GM18867 (cell line): ENCODE measurements at regions not wholly inside any gene's neighbourhood (a gene's known extent, or its start where the extent isn't known, plus 50 kb on each side); places are given as distances from the start of the nearest gene placed in this dataset.
A peak's percentile ranks its signal among the peaks of the same experiment; 100 is the strongest.
"Not testable (repeated sequence)": the region's sequence is repeated elsewhere in the genome, so short reads cannot be mapped to it uniquely, and the experiment has no call there.

ENCODE experiments used
- ATAC-seq: cut with Tn5 transposase; IDR thresholded peaks from one replicate; pipeline ENCODE4 v1.9.1; 2021; ENCODE audit warnings: mild to moderate bottlenecking, moderate library complexity; ENCODE audit not compliant: unreplicated experiment

- no peak for ATAC-seq
Observed at GRCh38 chrX:75873993-75874392, 88.9 kb upstream of the MAGEE2 start.

DNA sequence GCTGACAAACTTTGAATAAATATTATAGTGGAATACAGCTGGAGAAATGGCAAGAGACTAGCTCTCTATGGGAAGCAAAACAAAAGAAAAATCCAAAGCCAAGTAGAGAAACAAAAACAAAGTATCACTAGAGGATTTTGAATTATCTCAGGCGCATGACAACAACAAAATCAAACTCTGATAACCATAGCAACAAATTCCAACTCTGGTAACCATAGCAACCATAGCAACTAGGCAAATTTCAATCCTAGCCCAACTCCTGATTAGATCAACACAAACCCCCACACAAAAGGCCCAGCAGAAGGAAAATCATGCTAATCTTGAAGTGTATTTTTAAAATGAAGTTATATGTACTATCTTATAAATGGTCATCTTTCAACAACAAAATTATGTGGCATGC lies 98.4 kb upstream of the MAGEE2 start:
- ATAC-seq, result no peak

GRCh38 chrX:75887833-75888232 lies 102.8 kb upstream of the MAGEE2 start:
- no peak for ATAC-seq

- no peak for ATAC-seq
Observed at GRCh38 chrX:75892749-75893148, 107.7 kb upstream of the MAGEE2 start.

DNA sequence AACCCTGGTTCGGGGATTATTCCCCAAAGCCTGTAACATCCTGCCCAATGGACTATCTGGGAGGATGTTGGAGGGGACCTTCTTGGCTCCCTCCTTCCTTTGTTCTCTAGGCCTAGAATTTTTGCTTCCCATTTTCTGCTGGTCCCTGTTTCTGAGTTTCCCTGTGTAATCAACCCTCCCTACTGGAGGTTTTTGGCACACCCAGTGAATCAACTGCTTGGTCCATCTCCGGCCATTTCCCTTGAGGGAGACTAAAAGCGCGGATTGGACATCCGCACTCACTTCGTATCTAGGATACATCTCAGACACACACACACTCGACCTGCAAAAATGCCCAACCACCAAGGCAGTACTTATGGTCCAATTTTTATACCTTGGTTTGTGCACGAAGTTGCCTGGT lies 108.2 kb upstream of the MAGEE2 start:
- ATAC-seq, result no peak

GRCh38 chrX:75911716-75912115 lies 126.7 kb upstream of the MAGEE2 start:
- no peak for ATAC-seq

DNA sequence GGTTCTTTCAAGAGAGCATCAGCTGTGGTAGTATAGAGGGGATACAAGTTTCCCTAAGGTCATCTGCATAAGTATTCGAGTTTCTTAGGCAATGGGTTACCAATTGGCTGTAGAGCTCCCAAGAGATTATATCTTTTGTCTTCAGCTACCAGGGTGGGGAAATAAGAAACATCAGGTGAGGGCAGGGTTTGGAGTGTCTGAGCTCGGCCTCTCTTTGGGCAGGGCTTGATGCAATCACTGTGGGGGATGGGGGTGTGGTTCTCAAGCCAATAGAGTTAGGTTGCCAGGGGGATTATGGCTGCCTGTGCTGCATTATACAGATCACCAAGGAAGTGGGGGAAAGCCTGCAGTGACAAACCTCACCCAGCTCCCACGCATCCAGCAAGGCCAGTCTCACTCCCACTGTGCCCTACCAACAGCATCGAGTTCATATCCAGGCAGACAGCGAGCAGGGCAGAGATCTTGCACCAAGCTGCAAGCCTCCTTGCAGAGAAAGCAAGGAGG lies 172.1 kb upstream of the MAGEE2 start:
- ATAC-seq, result no peak

GRCh38 chrX:75961321-75961720 lies 176.3 kb upstream of the MAGEE2 start:
- ATAC-seq, result not testable (repeated sequence)

GRCh38 chrX:75963774-75964173 lies 178.7 kb upstream of the MAGEE2 start:
- no peak for ATAC-seq

DNA sequence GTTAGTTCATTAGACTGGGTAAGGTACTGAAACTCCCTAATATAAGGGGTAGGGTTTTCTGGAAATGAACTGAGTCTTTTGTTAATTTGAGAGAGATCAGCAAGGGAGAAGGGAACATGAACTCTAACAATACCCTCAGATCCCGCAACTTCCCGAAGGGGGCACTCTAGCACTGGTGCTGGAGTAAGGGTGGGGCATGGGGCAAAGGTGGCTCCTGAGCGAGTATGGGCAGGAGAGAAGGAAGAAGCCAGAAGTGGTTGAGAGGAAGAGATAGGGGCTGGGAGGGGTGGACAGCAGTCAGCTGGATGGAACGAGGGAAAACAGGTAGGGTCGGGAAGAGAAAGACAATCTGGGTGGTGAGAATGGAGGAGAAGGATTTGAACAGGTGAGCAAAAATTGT lies 183.2 kb upstream of the MAGEE2 start:
- no peak for ATAC-seq

DNA sequence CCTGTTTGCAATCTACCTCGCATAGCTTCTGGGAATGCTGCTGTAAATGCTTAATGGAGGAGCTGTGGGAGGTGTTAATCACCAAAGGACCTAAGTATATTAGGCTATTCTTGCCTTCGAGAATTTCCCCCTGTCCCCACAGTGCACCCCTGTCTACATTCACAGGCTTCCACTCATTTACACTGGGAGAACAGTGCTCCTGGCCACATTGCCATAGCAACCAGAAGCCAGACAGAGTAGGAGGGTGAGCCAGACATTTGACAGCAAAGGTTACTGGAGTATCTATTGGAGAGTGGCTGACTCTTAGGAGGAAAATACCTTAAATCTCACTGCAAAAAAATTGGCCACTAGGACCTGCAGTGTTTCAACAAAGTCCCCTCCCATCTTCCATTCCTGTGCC lies 185.9 kb upstream of the PBDC1 start:
- ATAC-seq, result no peak

DNA sequence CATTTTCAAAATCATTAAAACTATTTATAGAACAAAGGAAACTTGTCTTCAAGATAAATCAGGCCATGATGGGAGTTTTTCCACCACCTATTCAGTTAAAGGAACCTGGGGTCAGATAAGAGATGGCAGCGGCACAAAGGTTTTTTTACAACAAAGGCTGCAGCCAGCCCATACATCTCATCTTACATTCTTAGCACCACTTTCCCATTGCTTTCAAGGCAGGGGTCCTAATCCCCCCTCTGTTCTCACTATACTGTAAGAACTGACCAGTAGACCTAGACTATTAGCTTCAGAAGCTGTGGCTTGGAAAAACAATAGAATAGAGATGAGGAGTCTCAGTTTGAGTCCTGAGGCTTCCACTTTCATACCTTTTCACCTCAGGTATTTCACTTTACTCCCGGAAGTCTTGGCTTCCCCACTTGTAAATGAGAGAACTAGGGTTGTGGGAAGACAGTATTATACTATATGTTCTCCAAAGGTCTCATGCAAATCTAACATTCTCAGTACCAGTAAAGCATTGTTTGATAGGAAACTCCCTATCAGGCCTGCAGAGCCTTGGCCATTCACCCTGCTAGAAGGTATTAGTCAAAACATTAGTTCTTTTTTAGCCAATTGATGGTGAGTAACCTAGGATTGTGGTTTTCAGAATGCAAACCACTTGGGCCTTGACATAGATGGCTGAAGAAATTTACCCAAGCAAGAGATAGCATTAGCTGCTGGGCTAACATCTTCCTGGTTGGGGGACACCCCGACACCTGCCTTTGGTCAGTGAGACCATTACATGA lies 182.9 kb upstream of the PBDC1 start:
- peak; percentile 77 for ATAC-seq

DNA sequence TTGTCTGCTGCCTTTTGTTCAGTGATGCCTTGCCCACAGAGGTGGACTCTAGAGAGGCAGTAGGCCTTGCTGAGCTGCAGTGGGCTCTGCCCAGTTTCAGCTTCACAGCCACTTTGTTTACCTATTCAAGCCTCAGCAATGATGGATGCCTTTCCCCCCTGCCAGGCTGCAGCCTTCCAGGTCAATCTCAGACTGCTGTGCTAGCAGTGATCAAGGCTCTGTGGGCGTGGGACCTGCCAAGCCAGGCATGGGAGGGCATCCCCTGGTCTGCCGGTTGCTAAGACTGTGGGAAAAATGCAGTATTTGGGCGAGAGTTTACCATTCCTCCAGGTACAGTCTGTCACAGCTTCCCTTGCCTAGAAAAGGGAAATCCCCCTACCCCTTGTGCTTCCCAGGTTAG lies 175.2 kb upstream of the PBDC1 start:
- no peak for ATAC-seq

- no peak for ATAC-seq
Observed at GRCh38 chrX:76014321-76014720, 158.5 kb upstream of the PBDC1 start.

DNA sequence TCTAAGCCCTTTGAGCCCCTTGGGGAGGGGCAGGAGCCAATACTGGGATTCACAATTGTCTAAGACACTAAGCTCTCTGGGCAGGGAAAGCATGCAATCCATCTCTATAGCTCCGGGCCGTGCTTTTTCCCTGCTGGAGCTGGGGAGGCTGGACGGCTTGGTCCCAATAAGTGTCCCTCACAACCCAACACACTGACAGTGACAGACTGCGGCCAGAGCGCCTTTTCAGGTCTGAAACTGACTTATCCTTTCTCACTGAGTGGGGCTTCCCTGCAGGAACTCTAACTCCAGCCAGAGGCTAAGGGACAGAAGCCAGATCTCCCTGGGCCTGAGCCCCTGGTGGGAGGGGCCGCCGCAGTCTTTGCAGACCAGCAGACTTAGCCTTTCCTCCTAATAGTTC lies 146.6 kb upstream of the PBDC1 start:
- no peak for ATAC-seq

DNA sequence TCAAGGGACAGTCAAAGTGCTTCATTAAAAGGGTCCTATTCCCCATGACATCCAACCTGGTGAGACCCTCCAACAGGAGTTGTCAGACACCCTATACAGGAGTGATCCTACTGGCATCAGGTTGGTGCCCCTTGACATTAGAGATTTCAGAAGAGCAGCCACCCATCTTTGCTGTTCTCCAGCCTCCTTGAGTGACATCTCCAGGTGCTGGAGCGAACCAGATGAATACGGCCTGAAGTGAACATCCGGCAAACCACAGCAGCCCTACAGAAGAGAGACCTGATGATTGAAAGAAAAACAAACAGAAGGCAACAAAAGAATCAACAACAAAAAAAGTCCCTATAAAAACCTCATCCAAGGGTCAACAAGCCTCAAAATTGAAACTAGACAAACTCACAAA lies 146.1 kb upstream of the PBDC1 start:
- ATAC-seq, result no peak

GRCh38 chrX:76029385-76029784 lies 143.5 kb upstream of the PBDC1 start:
- ATAC-seq, result no peak

DNA sequence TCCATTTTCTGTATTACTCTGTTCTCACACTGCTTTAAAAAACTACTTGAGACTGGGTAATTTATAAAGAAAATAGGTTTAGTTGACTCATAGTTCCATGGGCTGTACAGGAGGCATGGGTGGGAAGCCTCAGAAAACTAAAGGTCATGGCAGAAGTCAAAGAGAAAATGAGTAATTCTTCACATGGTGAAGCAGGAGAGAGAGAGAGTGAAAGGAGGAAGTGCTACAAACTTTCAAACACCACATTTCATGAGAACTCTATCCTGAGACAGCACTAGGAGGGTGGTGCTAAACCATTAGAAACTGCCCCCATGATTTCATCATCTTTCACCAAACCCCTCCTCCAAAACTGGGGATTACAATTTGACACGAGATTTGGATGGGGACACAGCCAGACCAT lies 108.0 kb upstream of the PBDC1 start:
- ATAC-seq, result no peak

DNA sequence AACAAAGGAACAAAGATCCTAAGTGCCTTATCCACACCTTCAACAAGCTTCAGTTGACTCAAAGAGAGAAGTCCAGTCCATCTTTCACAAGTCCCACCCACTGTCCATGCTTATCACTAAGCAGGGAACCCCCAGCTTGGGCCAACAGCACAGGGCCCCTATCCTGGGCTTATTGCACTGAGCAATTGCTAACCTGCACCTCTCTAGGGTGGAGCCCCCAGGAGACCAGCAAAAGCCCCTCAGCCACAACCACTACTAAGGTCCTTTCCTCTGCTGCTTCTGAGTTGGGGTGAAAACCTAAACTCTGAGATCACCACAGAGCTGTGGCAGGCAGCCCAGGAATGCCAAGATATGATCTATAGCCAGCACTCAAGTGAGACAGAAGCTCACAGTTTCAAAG lies 96.7 kb upstream of the PBDC1 start:
- ATAC-seq, result no peak

DNA sequence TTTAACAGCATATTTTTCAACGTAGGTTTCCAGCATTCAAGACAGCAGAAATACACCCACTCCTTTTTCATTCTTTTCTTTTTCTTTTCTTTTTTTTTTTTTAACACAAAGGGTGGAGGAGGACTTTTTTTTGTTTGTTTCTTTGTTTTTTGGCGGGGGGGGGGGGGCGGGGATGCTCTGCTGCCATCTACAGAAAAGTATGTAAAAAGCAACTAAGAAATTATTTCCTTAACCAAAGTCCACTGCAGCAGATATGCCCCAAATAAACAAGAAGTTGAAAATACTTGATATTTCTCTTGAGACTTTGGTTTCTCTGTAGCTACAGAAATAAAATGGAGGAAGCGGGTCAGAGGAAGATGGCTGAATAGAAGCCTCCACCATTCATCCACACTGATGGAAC lies 63.2 kb upstream of the PBDC1 start:
- no peak for ATAC-seq
